ENCODE measurements at regions not wholly inside any gene's neighbourhood (a gene's known extent, or its start where the extent isn't known, plus 50 kb on each side); places are given as distances from the start of the nearest gene placed in this dataset.

GRCh38 chrX:859329-859728 is 228.7 kb downstream of the SHOX start:
- TF ChIP-seq CTCF (IDR thresholded peaks at IDR 0.05) (no peak), POLR2A (IDR thresholded peaks at IDR 0.05) (no peak)

All from adrenal gland (tissue), 5 donors.